Esophagus muscularis mucosa (tissue), 3 donors: ENCODE measurements at regions not wholly inside any gene's neighbourhood (a gene's known extent, or its start where the extent isn't known, plus 50 kb on each side); places are given as distances from the start of the nearest gene placed in this dataset.

Experiments
- POLR2A ChIP-seq: fragments of 450-650 bp; IDR thresholded peaks from one replicate; pipeline ENCODE4 v1.6.1; 2017; ENCODE audit warnings: antibody characterized with exemption, moderate library complexity, mild to moderate bottlenecking, low read depth
- POLR2AphosphoS5 ChIP-seq, 2 donors: sonication (generic); formaldehyde crosslinking; IDR thresholded peaks; one replicate each; pipeline ENCODE4 v1.6.1; 2017; ENCODE audit warnings: antibody characterized with exemption in 2 of 2
- TF ChIP-seq, protein P1 (sequence below), 3 experiments: fragments of 200-600 bp in 2 of 3; fragments of 450-650 bp in 1 of 3; sonication (generic) in 2 of 3; IDR thresholded peaks; one replicate each; pipeline ENCODE4 v1.5.1; 2017 to 2019; ENCODE audit warnings: antibody characterized with exemption in 3 of 3, mild to moderate bottlenecking in 2 of 3, moderate library complexity in 1 of 3

DNA sequence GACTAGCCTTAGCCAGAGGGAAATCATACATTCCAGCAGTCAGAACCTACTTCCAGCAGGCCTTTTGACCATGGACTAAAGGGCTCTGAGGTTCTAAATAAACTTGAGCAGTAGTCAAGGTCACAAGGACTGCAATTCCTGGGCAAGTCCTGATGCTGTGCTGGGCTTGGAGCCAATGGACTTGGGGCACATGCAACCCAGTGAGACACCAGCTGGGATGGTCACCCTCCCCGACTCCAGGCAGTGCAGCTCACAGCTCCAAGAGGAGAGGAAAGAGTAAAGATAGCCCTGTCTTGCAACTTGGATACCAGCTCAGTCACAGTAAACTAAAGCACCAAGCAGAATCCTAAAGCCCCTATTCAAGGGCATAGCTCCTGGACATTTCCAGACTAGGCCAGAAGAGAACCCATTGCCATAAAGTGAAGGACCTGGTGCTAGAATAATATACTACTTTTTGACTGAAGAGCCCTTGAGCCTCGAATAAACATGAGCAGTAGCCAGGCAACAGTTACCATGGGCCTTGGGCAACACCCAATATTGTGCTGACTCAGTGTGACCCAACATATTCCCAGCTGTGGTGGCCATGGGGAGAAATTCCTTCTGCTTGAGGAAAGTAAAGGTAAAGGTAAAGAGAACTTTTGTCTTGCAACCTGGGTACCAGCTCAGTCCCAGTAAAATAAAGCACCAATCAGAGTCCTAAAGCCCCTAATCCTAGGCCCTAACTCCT lies 226.2 kb upstream of the CLEC14A start:
- no peak for TF ChIP-seq POLR2AphosphoS5 (IDR thresholded peaks at IDR 0.05)
- TF ChIP-seq, protein P1, sequence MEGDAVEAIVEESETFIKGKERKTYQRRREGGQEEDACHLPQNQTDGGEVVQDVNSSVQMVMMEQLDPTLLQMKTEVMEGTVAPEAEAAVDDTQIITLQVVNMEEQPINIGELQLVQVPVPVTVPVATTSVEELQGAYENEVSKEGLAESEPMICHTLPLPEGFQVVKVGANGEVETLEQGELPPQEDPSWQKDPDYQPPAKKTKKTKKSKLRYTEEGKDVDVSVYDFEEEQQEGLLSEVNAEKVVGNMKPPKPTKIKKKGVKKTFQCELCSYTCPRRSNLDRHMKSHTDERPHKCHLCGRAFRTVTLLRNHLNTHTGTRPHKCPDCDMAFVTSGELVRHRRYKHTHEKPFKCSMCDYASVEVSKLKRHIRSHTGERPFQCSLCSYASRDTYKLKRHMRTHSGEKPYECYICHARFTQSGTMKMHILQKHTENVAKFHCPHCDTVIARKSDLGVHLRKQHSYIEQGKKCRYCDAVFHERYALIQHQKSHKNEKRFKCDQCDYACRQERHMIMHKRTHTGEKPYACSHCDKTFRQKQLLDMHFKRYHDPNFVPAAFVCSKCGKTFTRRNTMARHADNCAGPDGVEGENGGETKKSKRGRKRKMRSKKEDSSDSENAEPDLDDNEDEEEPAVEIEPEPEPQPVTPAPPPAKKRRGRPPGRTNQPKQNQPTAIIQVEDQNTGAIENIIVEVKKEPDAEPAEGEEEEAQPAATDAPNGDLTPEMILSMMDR (IDR thresholded peaks at IDR 0.05) = no peak
- TF ChIP-seq POLR2A = no peak
